MM.1S (cell line): ENCODE measurements at regions not wholly inside any gene's neighbourhood (a gene's known extent, or its start where the extent isn't known, plus 50 kb on each side); places are given as distances from the start of the nearest gene placed in this dataset.

ENCODE experiments used
- EZH2 ChIP-seq: fragments of 300-600 bp; sonication (generic); optimal IDR thresholded peaks from 2 replicates; pipeline ENCODE3; 2017; ENCODE audit warnings: low read depth, mild to moderate bottlenecking, antibody characterized with exemption, low read length, mixed read lengths
- TF ChIP-seq, protein P1 (sequence below): fragments of 300-600 bp; sonication (generic); IDR thresholded peaks from 2 replicates; pipeline ENCODE4 v1.5.1; 2016; ENCODE audit warnings: antibody characterized with exemption, low read length, mixed read lengths

DNA sequence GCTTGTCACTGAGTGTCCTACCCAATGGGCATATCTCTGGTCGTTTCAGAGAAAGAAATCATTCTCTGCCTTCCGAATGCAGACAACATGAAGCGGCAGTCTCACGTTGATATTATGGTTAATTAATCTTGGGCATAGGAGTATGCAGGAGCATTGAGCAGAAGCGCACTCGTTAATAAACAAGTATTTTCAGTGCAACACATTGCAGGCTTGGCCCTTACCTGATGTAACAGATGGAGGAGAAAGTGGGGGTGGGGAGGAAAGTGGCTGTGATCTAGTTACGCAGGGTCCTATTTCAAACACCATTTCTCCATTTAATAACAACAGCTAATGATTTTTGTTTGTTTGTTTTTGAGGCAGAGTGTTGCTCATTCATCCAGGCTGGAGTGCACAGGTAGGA, 414.0 kb upstream of the RBFOX1 start:
- TF ChIP-seq, protein P1, sequence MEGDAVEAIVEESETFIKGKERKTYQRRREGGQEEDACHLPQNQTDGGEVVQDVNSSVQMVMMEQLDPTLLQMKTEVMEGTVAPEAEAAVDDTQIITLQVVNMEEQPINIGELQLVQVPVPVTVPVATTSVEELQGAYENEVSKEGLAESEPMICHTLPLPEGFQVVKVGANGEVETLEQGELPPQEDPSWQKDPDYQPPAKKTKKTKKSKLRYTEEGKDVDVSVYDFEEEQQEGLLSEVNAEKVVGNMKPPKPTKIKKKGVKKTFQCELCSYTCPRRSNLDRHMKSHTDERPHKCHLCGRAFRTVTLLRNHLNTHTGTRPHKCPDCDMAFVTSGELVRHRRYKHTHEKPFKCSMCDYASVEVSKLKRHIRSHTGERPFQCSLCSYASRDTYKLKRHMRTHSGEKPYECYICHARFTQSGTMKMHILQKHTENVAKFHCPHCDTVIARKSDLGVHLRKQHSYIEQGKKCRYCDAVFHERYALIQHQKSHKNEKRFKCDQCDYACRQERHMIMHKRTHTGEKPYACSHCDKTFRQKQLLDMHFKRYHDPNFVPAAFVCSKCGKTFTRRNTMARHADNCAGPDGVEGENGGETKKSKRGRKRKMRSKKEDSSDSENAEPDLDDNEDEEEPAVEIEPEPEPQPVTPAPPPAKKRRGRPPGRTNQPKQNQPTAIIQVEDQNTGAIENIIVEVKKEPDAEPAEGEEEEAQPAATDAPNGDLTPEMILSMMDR: no peak
- TF ChIP-seq EZH2: no peak
